NCI-H1417 (cell line): ENCODE measurements at regions not wholly inside any gene's neighbourhood (a gene's known extent, or its start where the extent isn't known, plus 50 kb on each side); places are given as distances from the start of the nearest gene placed in this dataset.
"Not testable (repeated sequence)": the region's sequence is repeated elsewhere in the genome, so short reads cannot be mapped to it uniquely, and the experiment has no call there.

Source experiments
- DNase-seq, 3 experiments: peaks; one replicate each; lab custom pipeline; 2025; lab: John Stamatoyannopoulos, UW

- DNase-seq: no peak
Observed at GRCh38 chr9:88596376-88596775, 61.4 kb downstream of the NXNL2 start.

- no peak for DNase-seq
Observed at GRCh38 chr9:88604836-88605511, 70.0 kb downstream of the NXNL2 start.

GRCh38 chr9:88605512-88606362, 70.8 kb downstream of the NXNL2 start:
- DNase-seq: no peak

- DNase-seq: no peak
Observed at GRCh38 chr9:88614359-88614758, 79.4 kb downstream of the NXNL2 start.

- DNase-seq: no peak
Observed at GRCh38 chr9:88623698-88624097, 88.7 kb downstream of the NXNL2 start.

GRCh38 chr9:88628114-88628513, 93.1 kb downstream of the NXNL2 start:
- no peak for DNase-seq

GRCh38 chr9:88628811-88629210, 93.8 kb downstream of the NXNL2 start:
- no peak for DNase-seq

GRCh38 chr9:88630574-88630973, 95.6 kb downstream of the NXNL2 start:
- not testable (repeated sequence) for DNase-seq

GRCh38 chr9:88635151-88635550, 100.2 kb downstream of the NXNL2 start:
- DNase-seq: no peak

- no peak for DNase-seq
Observed at GRCh38 chr9:88641456-88642240, 106.7 kb downstream of the NXNL2 start.

GRCh38 chr9:88642336-88642735, 107.4 kb downstream of the NXNL2 start:
- no peak for DNase-seq

GRCh38 chr9:88643931-88644330, 109.0 kb downstream of the NXNL2 start:
- DNase-seq: no peak

GRCh38 chr9:88645172-88645878, 110.3 kb downstream of the NXNL2 start:
- DNase-seq: no peak

- DNase-seq: no peak
Observed at GRCh38 chr9:88645879-88646199, 110.9 kb downstream of the NXNL2 start.

- no peak for DNase-seq
Observed at GRCh38 chr9:88646539-88647300, 111.7 kb downstream of the NXNL2 start.

- no peak for DNase-seq
Observed at GRCh38 chr9:88651682-88652633, 117.0 kb downstream of the NXNL2 start.

- DNase-seq: no peak
Observed at GRCh38 chr9:88652876-88653275, 117.9 kb downstream of the NXNL2 start.

- DNase-seq: no peak
Observed at GRCh38 chr9:88653406-88653805, 118.4 kb downstream of the NXNL2 start.

GRCh38 chr9:88653911-88654310, 118.9 kb downstream of the NXNL2 start:
- no peak for DNase-seq

- DNase-seq: no peak
Observed at GRCh38 chr9:88657893-88658292, 122.9 kb downstream of the NXNL2 start.
